A549 (cell line): ENCODE measurements at regions not wholly inside any gene's neighbourhood (a gene's known extent, or its start where the extent isn't known, plus 50 kb on each side); places are given as distances from the start of the nearest gene placed in this dataset.

Experiments
- CTCF ChIP-seq: fragments of >200 bp; sonication (Bioruptor Twin); formaldehyde crosslinking; IDR thresholded peaks from 3 replicates; pipeline ENCODE4 v1.5.1; 2016
- POLR2A ChIP-seq: IDR thresholded peaks from 2 replicates; pipeline ENCODE4 v1.6.1; 2012; ENCODE audit warnings: mild to moderate bottlenecking, low read length

DNA sequence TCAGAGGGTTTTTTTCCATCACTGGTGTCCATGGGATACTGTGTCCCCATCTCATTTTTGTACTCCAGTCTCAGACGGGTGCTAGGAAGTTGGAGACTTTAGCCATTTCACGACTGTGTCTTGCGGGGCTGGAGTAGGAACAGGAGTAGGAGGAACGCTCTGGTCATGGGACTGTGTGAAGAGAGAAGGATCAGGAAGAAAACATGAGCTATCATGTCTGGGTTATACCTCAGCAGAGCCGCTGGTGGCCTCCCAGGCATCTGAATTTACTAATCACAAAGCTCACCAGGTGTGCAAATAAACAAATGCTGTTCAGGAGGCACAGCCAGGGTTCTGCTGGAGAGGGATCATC lies 225.4 kb downstream of the SEC14L1 start:
- TF ChIP-seq CTCF (no peak), POLR2A (no peak)
